Caco-2 (cell line): ENCODE measurements at regions not wholly inside any gene's neighbourhood (a gene's known extent, or its start where the extent isn't known, plus 50 kb on each side); places are given as distances from the start of the nearest gene placed in this dataset.

ENCODE experiments used
- BruUV-seq: library from RNA; stranded (reverse); fragments of 400-500 nt; replicated peaks from 2 replicates; lab custom pipeline; 2021; lab: Mats Ljungman, UMichigan
- CTCF ChIA-PET: fragments of 300-600 bp; sonication (Branson Sonifier 250); formaldehyde crosslinking; loops from one replicate; lab custom pipeline; 2022; ENCODE audit warnings: antibody characterized with exemption; lab: Charles Lee
- POLR2A ChIA-PET: fragments of 300-600 bp; sonication (Branson Sonifier 250); formaldehyde crosslinking; loops from one replicate; lab custom pipeline; 2022; ENCODE audit warnings: antibody characterized with exemption; lab: Charles Lee
- DNase-seq, 2 experiments: peaks; one replicate each; pipeline versions ENCODE4 v3.0.0 to v3.0.0-alpha.2; 2020 to 2022
- H3K27me3 ChIP-seq: replicated peaks from 2 replicates; pipeline ENCODE4 v1.6.0; 2011; ENCODE audit warnings: low read length; ENCODE audit not compliant: control insufficient read depth, insufficient read depth
- H3K36me3 ChIP-seq: 2 replicates; pipeline ENCODE4 v1.5.1; 2011; ENCODE audit warnings: low read length; ENCODE audit not compliant: control insufficient read depth, insufficient read depth
- H3K4me1 ChIP-seq: fragments of 250-450 bp; sonication (Bioruptor Pico); 2 replicates; pipeline ENCODE4 v1.5.1; 2020; ENCODE audit warnings: mild to moderate bottlenecking
- H3K4me3 ChIP-seq: 2 replicates; pipeline ENCODE4 v1.5.1; 2011; ENCODE audit warnings: low read depth, mild to moderate bottlenecking, control low read depth, low read length
- H3K9me3 ChIP-seq: fragments of 250-450 bp; sonication (Bioruptor Pico); 2 replicates; pipeline ENCODE4 v1.5.1; 2020; ENCODE audit warnings: mild to moderate bottlenecking, moderate library complexity
- H3K27ac Mint-ChIP-seq: one replicate; pipeline ENCODE4 v1.8.0; 2022; ENCODE audit warnings: mixed read lengths; ENCODE audit not compliant: unreplicated experiment
- H3K27me3 Mint-ChIP-seq: one replicate; pipeline ENCODE4 v1.8.0; 2022; ENCODE audit warnings: mixed read lengths; ENCODE audit not compliant: insufficient read depth, unreplicated experiment
- H3K36me3 Mint-ChIP-seq: one replicate; pipeline ENCODE4 v1.8.0; 2022; ENCODE audit warnings: mild to moderate bottlenecking, mixed read lengths; ENCODE audit not compliant: insufficient read depth, unreplicated experiment
- H3K4me1 Mint-ChIP-seq: one replicate; pipeline ENCODE4 v1.8.0; 2022; ENCODE audit warnings: low read depth, mixed read lengths; ENCODE audit not compliant: unreplicated experiment
- H3K4me3 Mint-ChIP-seq: one replicate; pipeline ENCODE4 v1.8.0; 2022; ENCODE audit warnings: mild to moderate bottlenecking, moderate library complexity, mixed read lengths; ENCODE audit not compliant: unreplicated experiment
- H3K9me3 Mint-ChIP-seq: one replicate; pipeline ENCODE4 v1.8.0; 2022; ENCODE audit warnings: mixed read lengths; ENCODE audit not compliant: unreplicated experiment
- intact Hi-C: fragments of 100-400 bp; cut with micrococcal nuclease; formaldehyde crosslinking; loops from one replicate; pipeline ENCODE4 v1.10.0; 2022; ENCODE audit not compliant: unreplicated experiment
- TF ChIP-seq, protein P1 (sequence below), 2 experiments: fragments of 200-600 bp in 1 of 2; IDR thresholded peaks; 1 replicate in 1 of 2; 2 replicates in 1 of 2; pipeline versions ENCODE4 v1.5.1 to v1.8.0; 2011 to 2022; ENCODE audit warnings: antibody characterized with exemption in 1 of 2, control low read depth in 1 of 2, inconsistent platforms in 1 of 2, low read depth in 1 of 2, low read length in 1 of 2, mild to moderate bottlenecking in 1 of 2, moderate library complexity in 1 of 2; ENCODE audit not compliant: insufficient read depth in 1 of 2, severe bottlenecking in 1 of 2, unreplicated experiment in 1 of 2

DNA sequence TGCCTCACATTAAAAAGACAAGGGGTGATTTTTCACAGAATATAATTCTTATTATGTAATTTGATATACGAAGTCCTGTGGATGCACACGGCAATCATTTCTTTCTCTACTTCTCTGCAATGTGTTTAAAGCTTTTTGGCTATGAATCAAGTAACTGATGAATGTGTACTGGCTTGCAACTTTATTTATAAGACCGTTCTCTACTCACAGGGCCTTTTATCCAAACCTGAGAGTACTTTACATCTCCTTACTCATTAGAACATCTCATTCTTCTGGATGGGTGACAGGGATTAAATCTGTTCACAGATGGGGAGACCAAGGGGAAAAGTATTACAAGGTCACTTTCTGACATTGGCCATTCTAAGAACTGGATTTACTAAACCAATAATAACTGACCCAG lies 215.8 kb upstream of the DIO2 start:
- Histone ChIP-seq H3K27me3 (no peaks in the 10 kb centered on the region), H3K9me3 (no peaks in the 10 kb centered on the region), H3K4me3 (no peak overlapping the region), H3K4me1 (no peaks in the 10 kb centered on the region), H3K36me3 (no peaks in the 10 kb centered on the region)
- TF ChIP-seq, protein P1, sequence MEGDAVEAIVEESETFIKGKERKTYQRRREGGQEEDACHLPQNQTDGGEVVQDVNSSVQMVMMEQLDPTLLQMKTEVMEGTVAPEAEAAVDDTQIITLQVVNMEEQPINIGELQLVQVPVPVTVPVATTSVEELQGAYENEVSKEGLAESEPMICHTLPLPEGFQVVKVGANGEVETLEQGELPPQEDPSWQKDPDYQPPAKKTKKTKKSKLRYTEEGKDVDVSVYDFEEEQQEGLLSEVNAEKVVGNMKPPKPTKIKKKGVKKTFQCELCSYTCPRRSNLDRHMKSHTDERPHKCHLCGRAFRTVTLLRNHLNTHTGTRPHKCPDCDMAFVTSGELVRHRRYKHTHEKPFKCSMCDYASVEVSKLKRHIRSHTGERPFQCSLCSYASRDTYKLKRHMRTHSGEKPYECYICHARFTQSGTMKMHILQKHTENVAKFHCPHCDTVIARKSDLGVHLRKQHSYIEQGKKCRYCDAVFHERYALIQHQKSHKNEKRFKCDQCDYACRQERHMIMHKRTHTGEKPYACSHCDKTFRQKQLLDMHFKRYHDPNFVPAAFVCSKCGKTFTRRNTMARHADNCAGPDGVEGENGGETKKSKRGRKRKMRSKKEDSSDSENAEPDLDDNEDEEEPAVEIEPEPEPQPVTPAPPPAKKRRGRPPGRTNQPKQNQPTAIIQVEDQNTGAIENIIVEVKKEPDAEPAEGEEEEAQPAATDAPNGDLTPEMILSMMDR (IDR thresholded peaks at IDR 0.05; ENCODE audit: insufficient read depth in 1 of 2, low read depth in 1 of 2, low read length in 1 of 2, severe bottlenecking in 1 of 2, unreplicated experiment in 1 of 2) = no peak
- Mint-ChIP-seq H3K9me3 (peaks cover 10% of the 10 kb centered on the region), H3K4me1 (no peaks in the 10 kb centered on the region), H3K27me3 (no peaks in the 10 kb centered on the region), H3K36me3 (no peaks in the 10 kb centered on the region), H3K4me3 (no peak overlapping the region), H3K27ac (no peak overlapping the region)
- ChIA-PET POLR2A (no interaction called here), CTCF (no interaction called here)
- intact Hi-C loops = no loop called here
- no TSS peak for BruUV-seq
- no peak for DNase-seq

DNA sequence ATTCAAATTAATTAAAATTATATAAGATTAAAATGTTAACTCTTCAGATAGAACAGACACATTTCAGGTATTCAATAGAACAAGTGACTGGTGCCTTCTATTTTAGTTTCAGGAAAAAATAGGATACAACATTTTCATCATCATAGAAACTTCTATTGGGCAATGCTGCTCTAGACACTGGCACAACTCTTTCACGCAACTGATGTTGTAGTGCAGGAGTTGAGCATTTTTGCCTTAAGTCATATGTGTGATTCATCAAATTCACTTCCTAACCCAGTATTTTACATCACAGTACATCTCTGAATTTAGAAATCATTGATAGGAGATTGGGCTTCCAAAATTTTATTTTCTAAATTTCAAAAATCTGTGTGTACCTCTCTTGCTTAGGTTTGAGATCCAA lies 215.4 kb upstream of the DIO2 start:
- H3K27ac Mint-ChIP-seq = no peak overlapping the region
- ChIA-PET POLR2A (no interaction called here), CTCF (no interaction called here)
- DNase-seq = no peak
- Histone ChIP-seq H3K4me3 (no peak overlapping the region), H3K36me3 (no peaks in the 10 kb centered on the region), H3K27me3 (no peaks in the 10 kb centered on the region), H3K9me3 (no peaks in the 10 kb centered on the region), H3K4me1 (no peaks in the 10 kb centered on the region)
- no peaks in the 10 kb centered on the region for H3K4me1 Mint-ChIP-seq
- H3K27me3 Mint-ChIP-seq = no peaks in the 10 kb centered on the region
- H3K36me3 Mint-ChIP-seq = no peaks in the 10 kb centered on the region
- intact Hi-C loops = no loop called here
- no TSS peak for BruUV-seq
- H3K4me3 Mint-ChIP-seq = no peak overlapping the region
- TF ChIP-seq, protein P1 (IDR thresholded peaks at IDR 0.05; ENCODE audit: insufficient read depth in 1 of 2, low read depth in 1 of 2, low read length in 1 of 2, severe bottlenecking in 1 of 2, unreplicated experiment in 1 of 2) = no peak
- peaks cover 10% of the 10 kb centered on the region for H3K9me3 Mint-ChIP-seq

- ChIA-PET POLR2A (no interaction called here), CTCF (no interaction called here)
- Histone ChIP-seq H3K36me3 (no peaks in the 10 kb centered on the region), H3K4me1 (no peaks in the 10 kb centered on the region), H3K27me3 (no peaks in the 10 kb centered on the region), H3K9me3 (no peaks in the 10 kb centered on the region), H3K4me3 (no peak overlapping the region)
- H3K4me1 Mint-ChIP-seq = no peaks in the 10 kb centered on the region
- BruUV-seq = no TSS peak
- H3K4me3 Mint-ChIP-seq = no peak overlapping the region
- no peaks in the 10 kb centered on the region for H3K27me3 Mint-ChIP-seq
- peaks cover 1% of the 10 kb centered on the region for H3K9me3 Mint-ChIP-seq
- DNase-seq = no peak
- no peak overlapping the region for H3K27ac Mint-ChIP-seq
- intact Hi-C loops = no loop called here
- TF ChIP-seq, protein P1 (IDR thresholded peaks at IDR 0.05; ENCODE audit: insufficient read depth in 1 of 2, low read depth in 1 of 2, low read length in 1 of 2, severe bottlenecking in 1 of 2, unreplicated experiment in 1 of 2) = no peak
- H3K36me3 Mint-ChIP-seq = no peaks in the 10 kb centered on the region
These were observed 214.4 kb upstream of the DIO2 start for GRCh38 chr14:80425686-80426085.
